ENCODE measurements at regions not wholly inside any gene's neighbourhood (a gene's known extent, or its start where the extent isn't known, plus 50 kb on each side); places are given as distances from the start of the nearest gene placed in this dataset.

DNA sequence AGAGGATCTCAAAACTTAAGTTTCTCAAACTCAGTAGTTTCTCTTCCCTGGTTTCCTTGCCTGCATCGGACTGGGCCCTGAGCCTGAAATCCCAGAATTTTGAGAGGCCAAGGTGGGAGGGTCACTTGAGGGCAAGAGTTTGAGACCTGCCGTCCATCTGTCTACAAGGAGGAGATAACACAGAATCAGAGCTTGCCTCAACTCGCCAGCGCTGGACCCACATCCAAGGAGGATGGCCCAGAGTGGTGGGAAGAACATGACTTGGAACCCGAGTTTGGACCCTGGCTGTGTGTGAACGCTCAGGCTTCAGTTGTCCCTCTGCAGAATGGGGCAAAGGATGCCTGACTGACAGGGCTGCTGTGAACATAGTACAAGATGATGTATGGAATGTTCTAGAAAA lies 80.1 kb downstream of the MCFD2 start:
- ATAC-seq (no peak), DNase-seq (ENCODE audit: missing footprints) (no peak)
- intact Hi-C loops (cut with DNase I) = no loop called here

DNA sequence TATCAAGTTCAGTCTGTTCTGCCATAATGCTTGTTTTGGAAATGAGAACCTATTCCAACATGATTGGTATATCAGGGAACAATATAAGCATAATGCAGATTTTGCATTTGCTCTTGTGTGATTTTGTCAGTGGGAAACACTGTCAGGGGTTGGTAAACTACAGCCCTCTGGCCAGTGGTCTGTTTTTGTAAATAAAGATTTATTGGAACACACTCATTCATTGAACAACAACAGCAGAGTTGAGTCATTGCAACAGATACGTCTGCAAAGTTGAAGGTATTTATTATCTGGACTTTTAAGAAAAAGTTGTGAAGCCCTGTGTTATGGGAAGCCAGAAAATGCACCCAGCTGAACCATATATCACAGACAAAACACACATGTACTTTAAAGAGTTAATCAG lies 83.1 kb downstream of the MCFD2 start:
- ATAC-seq (no peak), DNase-seq (ENCODE audit: missing footprints) (no peak)
- intact Hi-C loops (cut with DNase I) = no loop called here

DNA sequence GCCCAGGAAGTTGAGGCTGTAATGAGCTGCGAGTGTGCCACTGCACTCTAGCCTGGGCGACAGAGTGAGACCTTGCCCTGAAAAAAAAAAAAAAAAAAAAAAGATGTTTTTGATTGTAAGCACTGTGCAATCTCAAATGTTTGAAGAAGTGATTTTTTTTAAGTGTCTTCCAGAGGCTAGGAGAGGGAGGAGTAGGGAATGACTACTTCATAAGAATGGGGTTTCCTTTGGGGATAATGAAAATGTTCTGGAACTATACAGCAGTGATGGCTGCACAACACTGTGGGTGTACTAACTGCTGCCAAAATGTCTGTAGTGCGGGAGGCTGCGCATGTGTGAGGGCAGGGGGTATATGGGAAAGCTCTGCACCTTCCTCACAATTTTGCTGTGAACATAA lies 83.7 kb downstream of the MCFD2 start:
- ATAC-seq = no peak
- intact Hi-C loops (cut with DNase I) = no loop called here
- no peak for DNase-seq (ENCODE audit: missing footprints)

DNA sequence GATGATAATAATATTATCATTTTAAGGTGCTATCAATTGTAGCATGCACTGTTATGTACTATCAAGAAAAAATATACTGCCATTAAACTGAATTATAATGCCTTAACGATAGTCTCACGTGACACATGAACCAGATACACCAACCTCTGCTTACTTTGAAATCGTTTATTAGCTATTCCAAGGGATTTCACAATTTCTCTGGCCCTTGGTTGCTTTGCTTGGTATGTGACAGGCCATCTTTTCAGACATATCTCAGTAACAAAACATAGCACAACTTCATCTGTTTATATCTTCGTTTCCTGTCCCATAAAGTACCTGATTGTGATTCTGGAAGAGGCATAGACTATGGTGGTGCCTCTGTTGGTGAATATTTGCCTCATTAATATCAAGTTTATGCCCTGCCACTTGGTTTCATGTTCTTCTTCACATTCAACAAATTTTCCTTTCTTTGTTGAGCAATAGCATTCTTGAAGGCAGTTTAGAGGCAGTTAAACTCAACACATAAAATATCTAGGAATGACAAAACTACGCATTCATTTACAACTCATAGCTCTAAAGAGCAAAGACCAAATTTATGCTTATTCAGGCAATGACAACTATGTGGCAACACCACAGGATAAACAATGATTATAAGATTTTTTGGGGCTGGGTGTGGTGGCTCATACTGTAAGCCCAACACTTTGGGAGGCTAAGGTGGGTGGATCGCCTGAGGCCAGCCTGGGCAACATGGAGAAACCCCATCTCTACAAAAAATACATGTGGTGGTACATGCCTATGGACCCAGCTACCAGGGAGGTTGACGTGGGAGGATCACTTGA lies 84.3 kb downstream of the MCFD2 start:
- intact Hi-C loops (cut with DNase I) = no loop called here
- no peak for ATAC-seq
- no peak for DNase-seq (ENCODE audit: missing footprints)

DNA sequence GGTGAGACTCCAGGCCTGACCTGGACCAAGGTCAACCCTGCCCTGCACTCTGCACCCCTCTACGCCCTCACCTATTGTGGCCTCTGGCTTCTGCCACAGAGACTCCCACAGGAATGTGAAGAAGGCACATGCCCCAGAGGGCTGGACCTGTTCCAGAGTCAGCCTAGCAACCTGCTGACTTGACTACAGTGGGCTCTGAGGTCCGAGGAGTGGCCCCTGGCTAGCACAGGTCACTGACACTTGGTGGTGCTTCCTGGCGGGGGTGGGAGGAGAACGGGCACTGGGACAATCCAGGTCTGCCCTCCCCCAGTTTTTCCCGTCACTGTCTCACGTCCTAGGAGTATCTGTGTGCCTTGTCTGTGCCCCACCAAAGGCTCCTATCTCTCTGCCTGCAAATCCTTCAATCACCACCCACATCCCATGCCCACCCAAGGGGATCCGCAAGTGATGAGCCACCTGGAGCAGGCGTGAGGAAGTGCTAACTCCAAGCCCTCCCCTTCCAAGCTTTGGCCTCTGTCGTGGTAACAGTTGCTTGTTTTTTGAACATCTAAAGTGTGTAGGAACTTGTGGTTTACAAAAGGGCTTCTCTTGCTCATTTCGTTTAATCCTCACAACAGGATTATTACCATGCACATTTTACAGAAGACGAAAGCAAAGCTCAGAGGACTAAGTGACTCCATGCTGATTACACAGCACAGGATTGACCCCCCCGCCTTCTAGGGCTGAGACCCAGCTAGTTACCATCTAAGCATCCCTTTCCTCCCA lies 86.2 kb downstream of the MCFD2 start:
- DNase-seq (ENCODE audit: missing footprints) (no peak), ATAC-seq (no peak)
- intact Hi-C loops (cut with DNase I) = no loop called here

DNA sequence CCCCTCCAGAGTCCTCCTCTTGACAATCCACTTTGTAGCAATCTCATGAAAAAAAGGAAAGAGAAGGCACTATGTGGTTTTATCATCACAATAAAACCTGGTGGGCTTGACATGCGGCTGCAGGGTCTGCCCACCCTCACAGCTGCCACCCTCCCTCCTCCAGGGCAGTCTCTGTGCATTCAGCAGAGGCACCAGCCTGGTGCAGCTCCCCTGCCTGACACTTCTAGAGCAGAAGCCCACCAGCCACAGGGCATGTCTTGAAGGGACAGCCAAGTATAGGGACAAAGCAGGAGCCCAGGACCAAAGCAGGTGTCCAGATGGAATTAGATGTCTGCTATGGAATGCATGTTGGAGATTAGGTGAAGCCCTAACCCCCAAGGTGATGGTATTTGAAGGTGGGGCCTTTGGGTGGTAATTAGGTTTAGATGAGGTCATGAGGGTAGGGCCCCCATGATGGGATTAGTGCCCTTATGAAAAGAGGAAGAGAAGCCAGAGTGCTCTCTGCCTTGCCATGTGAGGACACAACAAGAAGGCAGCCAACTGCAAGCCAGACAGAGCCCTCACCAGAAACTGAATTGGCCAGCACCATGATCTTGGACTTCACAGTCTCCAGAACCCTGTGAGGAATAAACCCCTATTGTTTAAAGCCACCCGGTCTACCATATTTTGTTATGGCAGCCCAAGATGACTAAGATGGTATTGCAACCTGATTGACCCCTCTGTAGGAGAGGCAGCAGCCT lies 86.9 kb downstream of the MCFD2 start:
- intact Hi-C loops (cut with DNase I) = no loop called here
- DNase-seq (ENCODE audit: missing footprints) (no peak), ATAC-seq (no peak)

DNA sequence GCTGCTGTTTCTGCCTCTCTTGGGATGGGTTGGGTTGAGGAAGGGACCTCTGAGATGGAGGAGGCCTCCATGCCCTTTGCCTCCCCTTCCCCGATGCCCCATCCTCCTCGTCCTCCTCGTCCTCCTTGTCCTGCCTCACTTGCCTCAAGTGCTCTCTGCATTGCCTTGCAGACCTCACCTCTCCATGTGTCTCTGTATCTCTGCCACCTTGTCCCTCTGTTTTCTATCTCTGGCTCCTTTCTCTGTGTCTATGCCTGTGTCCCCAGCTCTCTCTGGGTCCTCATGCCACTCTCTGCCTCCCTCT lies 87.5 kb downstream of the MCFD2 start:
- intact Hi-C loops (cut with DNase I) = no loop called here
- no peak for ATAC-seq
- DNase-seq (ENCODE audit: missing footprints) = no peak

DNA sequence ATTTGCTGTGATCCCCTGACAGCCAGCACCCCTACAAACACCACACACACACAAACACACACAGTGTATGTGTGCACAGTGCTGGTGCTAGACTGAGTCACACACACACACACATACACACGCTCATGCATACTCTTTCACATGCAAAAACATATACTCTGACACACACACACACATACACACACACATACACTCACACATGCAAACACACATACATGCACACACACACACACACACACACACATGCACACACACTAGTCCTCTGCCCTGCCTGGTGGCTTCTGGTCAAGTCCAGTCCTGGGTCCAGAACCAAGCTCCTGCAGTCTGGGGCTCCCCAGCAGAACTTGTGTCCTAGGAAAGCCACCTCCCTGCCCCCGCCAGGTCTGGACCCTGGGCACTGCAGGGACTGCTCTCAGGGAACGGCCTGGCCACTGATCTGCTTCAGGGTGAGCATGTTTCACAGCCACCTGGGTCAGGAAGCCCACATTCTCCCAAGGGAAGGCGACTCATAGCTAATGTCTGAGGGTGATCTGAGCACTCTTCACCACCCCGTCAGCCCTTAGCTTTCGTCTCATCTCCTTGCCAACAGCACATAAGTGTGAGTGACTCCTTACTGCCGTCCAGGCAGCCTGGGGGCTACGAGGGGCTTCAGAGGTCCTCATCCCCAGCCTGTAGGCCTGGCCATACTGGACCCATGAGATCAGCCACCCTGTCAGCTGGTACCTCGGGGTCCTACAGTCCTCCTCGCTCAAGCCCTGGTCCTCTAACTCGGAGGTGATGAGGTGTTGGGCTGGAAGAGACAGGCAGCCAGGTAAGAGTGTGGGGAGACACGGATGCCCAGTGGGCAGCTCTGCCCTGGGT lies 88.1 kb downstream of the MCFD2 start:
- DNase-seq (ENCODE audit: missing footprints) (no peak), ATAC-seq (no peak)
- intact Hi-C loops (cut with DNase I) = no loop called here

DNA sequence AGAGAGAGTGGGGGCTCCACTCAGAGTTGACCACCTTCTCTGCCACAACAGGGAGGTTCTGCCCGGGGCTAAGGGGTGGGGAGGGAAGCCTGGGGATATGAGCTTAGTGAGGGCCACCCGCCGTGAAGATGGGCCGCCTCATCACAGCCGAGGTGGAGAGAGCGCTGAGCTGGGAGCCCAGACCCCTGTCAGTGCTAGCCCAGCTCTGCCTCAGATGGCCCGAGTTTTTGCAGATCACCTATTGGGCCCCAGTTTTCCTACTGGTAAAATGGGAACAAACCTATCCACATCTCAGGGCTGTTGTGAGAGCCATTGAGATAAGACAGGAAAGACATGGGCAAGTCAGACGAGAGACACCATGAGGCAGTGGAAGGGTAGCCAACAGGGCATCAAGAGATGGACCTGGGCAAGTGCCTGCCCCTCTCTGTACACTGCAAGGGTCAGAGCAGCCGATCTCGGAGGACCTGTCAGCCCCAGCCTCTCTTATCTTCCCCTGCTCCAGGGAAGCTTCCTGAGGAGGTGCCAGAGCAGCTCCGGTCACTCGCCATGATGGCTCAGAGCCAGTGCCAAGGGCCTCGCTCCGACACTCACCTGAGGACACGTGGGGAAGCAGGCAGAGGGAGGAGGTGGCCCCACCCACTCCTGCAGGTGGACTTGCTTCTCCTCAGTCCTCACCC lies 88.9 kb downstream of the MCFD2 start:
- intact Hi-C loops (cut with DNase I) = no loop called here
- ATAC-seq (no peak), DNase-seq (ENCODE audit: missing footprints) (no peak)

DNA sequence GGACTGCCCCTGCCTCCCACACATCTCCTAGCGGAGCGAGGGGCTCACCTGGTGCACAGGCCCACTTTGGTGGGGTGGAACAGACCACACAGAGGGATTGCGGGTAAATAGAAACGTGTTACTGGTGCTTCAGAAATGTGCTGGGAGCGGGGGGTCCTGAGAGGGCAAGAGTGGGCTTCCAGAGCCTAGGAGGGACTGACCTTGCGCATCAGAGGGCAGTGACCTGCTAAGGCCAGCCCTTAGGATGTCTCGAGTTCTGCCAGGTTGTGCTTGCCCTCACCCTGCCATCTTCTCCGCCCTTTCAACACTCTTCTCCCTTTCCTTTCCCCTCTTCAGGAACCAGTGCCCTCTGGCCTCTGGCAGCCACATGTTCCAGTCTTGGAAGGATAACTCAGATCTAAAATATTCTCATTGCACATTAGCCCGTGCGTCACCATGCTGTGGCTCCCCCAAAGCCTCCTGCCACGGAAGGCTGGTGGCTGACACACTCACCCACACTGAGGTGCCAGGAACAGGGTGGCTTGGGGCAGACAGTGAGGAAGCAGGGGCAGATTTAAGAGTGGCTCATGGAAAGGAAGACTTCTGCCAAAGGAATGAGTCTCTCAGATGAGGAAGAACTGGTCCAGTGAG lies 89.6 kb downstream of the MCFD2 start:
- intact Hi-C loops (cut with DNase I) = no loop called here
- no peak for DNase-seq (ENCODE audit: missing footprints)
- ATAC-seq = no peak

DNA sequence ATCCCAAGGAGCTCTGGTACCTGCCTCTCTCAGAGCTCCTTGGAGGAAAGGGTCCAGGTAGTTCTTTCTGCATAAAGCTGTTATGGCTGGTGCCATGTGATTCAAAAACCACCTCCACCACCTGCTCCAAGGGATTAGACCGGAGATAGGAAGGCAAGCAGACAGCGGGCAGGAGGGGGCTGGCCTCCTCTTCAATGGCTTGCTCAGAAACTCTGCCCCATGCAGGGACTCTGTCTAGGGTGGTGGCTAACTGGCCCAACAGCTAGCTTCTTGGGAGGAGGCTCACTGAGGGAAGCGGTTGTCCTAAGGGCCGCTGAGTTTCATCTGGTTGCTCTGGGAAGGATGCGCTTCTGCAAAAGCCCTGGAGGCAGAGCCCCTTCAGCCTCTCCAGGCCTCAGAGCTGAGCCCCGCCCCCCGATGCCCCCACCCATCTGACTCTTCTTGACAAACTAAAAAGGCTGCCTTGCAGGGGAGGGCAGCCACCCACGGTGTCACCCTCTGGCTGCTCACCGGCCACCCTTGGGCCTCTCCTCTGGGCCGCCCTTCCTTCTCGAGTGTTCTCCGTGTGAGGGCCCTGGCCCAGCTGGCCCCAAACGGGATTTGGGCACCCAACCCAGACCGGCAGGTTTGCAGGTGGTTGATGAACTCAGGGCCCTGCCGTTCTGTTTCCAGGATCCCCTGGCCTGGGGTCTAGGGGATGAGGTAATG lies 90.2 kb downstream of the MCFD2 start:
- ATAC-seq = no peak
- intact Hi-C loops (cut with DNase I) = no loop called here
- DNase-seq (ENCODE audit: missing footprints) = no peak

DNA sequence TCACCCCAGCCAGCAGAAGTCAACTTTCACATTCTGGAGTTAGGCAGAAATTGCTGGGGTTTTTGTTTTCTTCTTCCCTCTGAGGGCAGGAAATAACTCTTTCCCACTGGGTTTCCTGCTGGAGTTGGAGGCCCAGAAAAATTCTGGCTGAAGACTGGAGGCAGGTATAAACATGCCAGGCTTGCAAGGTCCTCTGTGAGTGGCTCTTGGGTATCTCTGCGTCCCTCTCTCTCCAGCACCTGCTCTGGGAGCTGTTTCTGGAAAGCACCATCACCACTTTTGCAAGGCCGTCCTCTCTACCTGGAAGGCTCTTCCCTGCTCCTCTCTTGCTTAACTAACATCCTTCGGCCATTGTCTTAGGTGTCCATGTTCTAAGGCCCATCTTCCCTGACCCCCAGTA lies 91.0 kb downstream of the MCFD2 start:
- intact Hi-C loops (cut with DNase I) = no loop called here
- DNase-seq (ENCODE audit: missing footprints) (no peak), ATAC-seq (no peak)

DNA sequence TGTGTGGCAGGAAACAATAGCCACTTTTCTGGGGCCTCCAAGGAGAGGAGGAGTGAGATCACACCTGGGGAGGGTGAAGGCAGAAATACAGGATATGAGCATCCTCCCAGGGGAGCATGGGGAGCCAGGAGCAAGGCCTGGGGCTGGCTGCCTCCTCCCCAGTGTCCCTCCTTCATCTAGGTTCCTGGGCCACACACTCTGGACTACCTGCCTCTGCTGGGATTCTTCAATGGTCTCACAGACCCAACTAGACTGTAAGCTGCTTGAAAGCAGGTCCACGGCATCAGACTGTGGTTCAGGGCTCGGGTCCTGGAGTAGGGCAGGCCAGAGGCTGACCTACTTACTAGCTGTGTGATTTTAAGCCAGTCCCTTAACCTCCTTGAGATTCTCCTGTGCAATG lies 94.0 kb downstream of the MCFD2 start:
- DNase-seq (ENCODE audit: missing footprints) (no peak), ATAC-seq (no peak)
- intact Hi-C loops (cut with DNase I) = no loop called here

DNA sequence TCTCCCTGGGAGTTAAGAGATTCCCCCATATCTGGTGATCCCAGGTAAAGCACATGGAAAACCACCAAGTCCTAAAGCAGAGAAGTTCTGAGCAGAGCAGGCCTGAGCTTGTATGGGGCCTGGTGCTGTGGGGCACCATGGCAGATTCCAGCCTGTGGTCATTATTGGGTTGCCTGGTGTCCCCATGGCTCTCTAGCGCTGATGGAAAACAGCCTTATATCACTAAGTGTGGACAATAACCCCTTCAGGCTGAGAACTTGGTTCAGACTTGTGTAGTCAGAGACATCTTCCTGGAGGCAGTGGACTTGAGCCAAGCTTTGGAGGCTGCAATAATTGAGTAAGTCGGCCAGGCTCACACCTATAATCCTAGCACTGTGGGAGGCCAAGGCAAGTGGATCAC lies 96.8 kb downstream of the MCFD2 start:
- no peak for DNase-seq (ENCODE audit: missing footprints)
- intact Hi-C loops (cut with DNase I) = loop anchor here (1.0 to 2.0 kb wide), 2 partner anchors 28 to 38 kb away; no protein-coding TSS in a partner anchor
- ATAC-seq = no peak

DNA sequence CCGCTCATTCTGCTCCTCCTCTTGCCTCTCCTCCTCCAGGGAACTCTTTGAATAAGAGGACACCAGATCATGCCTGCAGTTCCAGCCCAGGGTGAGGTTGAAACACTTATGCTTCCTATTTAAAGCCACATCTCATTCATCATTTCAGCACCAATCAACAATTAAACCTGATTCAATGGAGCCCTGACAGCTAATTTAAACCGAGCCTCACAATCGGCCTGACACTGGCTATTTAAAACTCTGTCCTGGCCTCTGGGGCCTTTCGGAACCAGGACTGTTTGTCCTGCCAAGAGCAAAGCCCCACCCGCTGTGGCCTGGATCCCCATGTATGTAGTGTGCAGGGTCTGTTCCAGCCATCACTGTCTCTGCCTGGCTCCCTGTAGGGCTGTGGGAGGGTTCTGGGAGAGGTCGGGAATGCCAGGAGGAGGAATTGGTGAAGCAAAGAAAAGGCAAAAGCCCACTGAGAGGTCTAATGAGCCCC lies 97.4 kb downstream of the MCFD2 start:
- ATAC-seq = peak; percentile 92
- intact Hi-C loops (cut with DNase I) = loop anchor here (1.0 to 2.0 kb wide), 2 partner anchors 29 to 37 kb away; no protein-coding TSS in a partner anchor
- peak; percentile 92 for DNase-seq (ENCODE audit: missing footprints)

DNA sequence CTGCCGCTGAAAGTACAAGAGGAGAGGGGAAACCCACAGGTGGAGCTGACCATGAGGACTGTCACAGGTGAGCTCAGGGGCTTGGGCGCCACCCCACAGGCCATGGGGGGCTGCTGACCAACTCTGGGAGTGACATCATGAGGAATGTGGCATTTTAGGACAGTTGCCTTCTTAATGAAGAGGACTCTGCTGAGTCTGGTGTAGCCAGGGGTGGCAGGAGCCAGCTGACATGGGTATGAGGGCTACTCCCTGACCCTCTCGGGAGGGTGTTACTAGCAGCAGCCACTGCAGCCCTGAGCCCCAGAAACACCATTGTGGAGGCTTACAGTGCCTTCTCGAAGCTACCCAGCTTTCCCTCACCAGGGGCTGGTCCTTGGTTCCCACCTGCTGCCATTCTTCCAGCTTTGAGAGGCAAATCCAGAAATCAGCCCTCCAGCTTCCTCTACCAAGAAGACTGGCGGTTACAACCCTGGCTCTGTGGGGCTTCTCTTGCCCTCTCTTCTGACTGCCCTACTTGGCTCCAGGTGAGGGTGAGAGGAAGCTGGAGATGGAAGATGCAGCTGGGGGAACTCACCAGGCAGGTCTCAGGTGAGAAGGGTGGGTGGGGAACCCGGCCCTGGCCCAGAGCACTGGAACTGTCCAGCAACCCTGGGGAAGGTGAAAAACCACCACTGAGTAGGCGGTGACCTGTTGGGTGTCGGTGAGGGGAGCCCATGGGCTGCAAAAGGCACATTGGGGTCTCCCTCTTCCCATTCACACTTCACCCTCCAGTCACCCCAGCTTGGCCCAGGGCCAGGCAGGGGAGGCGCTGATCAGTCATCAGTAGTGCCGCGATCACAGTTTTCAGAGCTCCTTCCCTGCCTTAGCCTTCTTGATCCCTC lies 98.5 kb downstream of the MCFD2 start:
- DNase-seq (ENCODE audit: missing footprints) (no peak), ATAC-seq (no peak)
- intact Hi-C loops (cut with DNase I) = no loop called here
